Upper lobe of right lung (tissue), 1 donor: ENCODE measurements at regions not wholly inside any gene's neighbourhood (a gene's known extent, or its start where the extent isn't known, plus 50 kb on each side); places are given as distances from the start of the nearest gene placed in this dataset.
"Not testable (repeated sequence)": the region's sequence is repeated elsewhere in the genome, so short reads cannot be mapped to it uniquely, and the experiment has no call there.

Experiments used
- ATAC-seq: fragments of 200-7000 bp; cut with Tn5 transposase; one replicate; pipeline ENCODE4 v1.9.1; 2020; ENCODE audit warnings: mild to moderate bottlenecking, moderate library complexity
- DNase-seq: peaks from one replicate; pipeline ENCODE4 v3.0.0-alpha.2; 2020
- H3K27ac ChIP-seq: fragments of 200-600 bp; one replicate; pipeline ENCODE4 v1.8.0; 2022
- H3K27me3 ChIP-seq: fragments of 200-600 bp; one replicate; pipeline ENCODE4 v1.8.0; 2022; ENCODE audit warnings: mild to moderate bottlenecking
- H3K36me3 ChIP-seq: fragments of 200-600 bp; one replicate; pipeline ENCODE4 v1.8.0; 2022
- H3K4me1 ChIP-seq: fragments of 200-600 bp; one replicate; pipeline ENCODE4 v1.8.0; 2022
- H3K4me3 ChIP-seq: fragments of 200-600 bp; one replicate; pipeline ENCODE4 v1.8.0; 2022; ENCODE audit warnings: mild to moderate bottlenecking
- H3K9me3 ChIP-seq: fragments of 200-600 bp; one replicate; pipeline ENCODE4 v1.8.0; 2022
- CTCF ChIP-seq: fragments of 200-600 bp; IDR thresholded peaks from one replicate; pipeline ENCODE4 v1.8.0; 2022; ENCODE audit warnings: antibody characterized with exemption
- intact Hi-C: fragments of 100-400 bp; cut with DNase I; formaldehyde crosslinking; loops from one replicate; pipeline ENCODE4 v1.11.0; 2022
- donor health status: DM: no; HTN: yes; CAD: no; lungs with severe emphysema.

- no peak for TF ChIP-seq CTCF
- H3K27me3 ChIP-seq: no peaks in the 10 kb centered on the region
- H3K4me3 ChIP-seq: no peak overlapping the region
- no peak overlapping the region for H3K27ac ChIP-seq
- H3K4me1 ChIP-seq: no peaks in the 10 kb centered on the region
- no peaks in the 10 kb centered on the region for H3K9me3 ChIP-seq
- DNase-seq (no peak), ATAC-seq (no peak)
- intact Hi-C loops: no loop called here
- no peaks in the 10 kb centered on the region for H3K36me3 ChIP-seq
These were observed 148.5 kb downstream of the MFSD1 start for GRCh38 chr3:158950178-158950901.

GRCh38 chr3:158953131-158953530 is 151.3 kb downstream of the MFSD1 start:
- DNase-seq (no peak), ATAC-seq (no peak)
- no peaks in the 10 kb centered on the region for H3K9me3 ChIP-seq
- no peaks in the 10 kb centered on the region for H3K4me1 ChIP-seq
- H3K27ac ChIP-seq: no peak overlapping the region
- no peaks in the 10 kb centered on the region for H3K36me3 ChIP-seq
- H3K27me3 ChIP-seq: no peaks in the 10 kb centered on the region
- no peak for TF ChIP-seq CTCF
- intact Hi-C loops: no loop called here
- no peak overlapping the region for H3K4me3 ChIP-seq

GRCh38 chr3:158954420-158954819 is 152.6 kb downstream of the MFSD1 start:
- no peak for TF ChIP-seq CTCF
- no peaks in the 10 kb centered on the region for H3K9me3 ChIP-seq
- no peak for DNase-seq
- H3K4me3 ChIP-seq: no peak overlapping the region
- no peaks in the 10 kb centered on the region for H3K27me3 ChIP-seq
- no peaks in the 10 kb centered on the region for H3K36me3 ChIP-seq
- H3K4me1 ChIP-seq: no peaks in the 10 kb centered on the region
- intact Hi-C loops: no loop called here
- ATAC-seq: no peak
- H3K27ac ChIP-seq: no peak overlapping the region

- H3K9me3 ChIP-seq, H3K4me1 ChIP-seq, H3K27ac ChIP-seq, H3K36me3 ChIP-seq, H3K27me3 ChIP-seq, H3K4me3 ChIP-seq, ATAC-seq, DNase-seq, intact Hi-C loops: not testable (repeated sequence)
These were observed 155.9 kb downstream of the MFSD1 start for GRCh38 chr3:158957777-158958176.

GRCh38 chr3:158958873-158959272 is 157.0 kb downstream of the MFSD1 start:
- no peak for TF ChIP-seq CTCF
- Histone ChIP-seq H3K4me3 (no peak overlapping the region), H3K27me3 (no peaks in the 10 kb centered on the region), H3K36me3 (no peaks in the 10 kb centered on the region), H3K9me3 (no peaks in the 10 kb centered on the region), H3K4me1 (no peaks in the 10 kb centered on the region), H3K27ac (no peak overlapping the region)
- no peak for ATAC-seq
- DNase-seq: no peak
- intact Hi-C loops: no loop called here

- no peak for DNase-seq
- no peaks in the 10 kb centered on the region for H3K36me3 ChIP-seq
- no peaks in the 10 kb centered on the region for H3K4me1 ChIP-seq
- no peaks in the 10 kb centered on the region for H3K9me3 ChIP-seq
- TF ChIP-seq CTCF: no peak
- no peak for ATAC-seq
- intact Hi-C loops: no loop called here
- H3K27ac ChIP-seq: no peak overlapping the region
- no peak overlapping the region for H3K4me3 ChIP-seq
- H3K27me3 ChIP-seq: no peaks in the 10 kb centered on the region
These were observed 159.6 kb downstream of the MFSD1 start for GRCh38 chr3:158961471-158961870.
